Activated gamma-delta T cell treated with Interleukin-2 at 50 U/mL for 16 hours (primary cell): ENCODE measurements at regions not wholly inside any gene's neighbourhood (a gene's known extent, or its start where the extent isn't known, plus 50 kb on each side); places are given as distances from the start of the nearest gene placed in this dataset.

Experiments
- DNase-seq: peaks from one replicate; pipeline ENCODE4 v3.0.0-alpha.2; 2020

DNA sequence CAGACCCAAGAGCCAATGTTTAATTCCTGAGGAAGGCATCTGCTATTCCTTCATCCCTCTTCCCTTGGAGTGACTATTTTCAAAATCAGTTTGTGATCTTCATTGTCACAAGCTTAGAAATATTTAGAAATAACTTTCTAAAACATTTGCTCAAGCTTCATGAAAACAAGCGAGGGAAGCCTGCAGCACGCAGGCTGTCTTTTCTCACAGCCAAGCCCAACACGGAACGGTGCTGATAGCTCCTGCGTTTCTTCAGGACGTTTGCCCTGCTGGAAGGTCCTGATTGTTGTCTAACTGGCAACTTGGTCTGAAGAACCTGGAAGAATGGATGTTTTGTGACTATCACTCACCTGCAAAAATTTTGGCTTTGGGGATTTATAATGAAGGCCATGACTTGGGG, 152.5 kb downstream of the FGF9 start:
- DNase-seq: no peak

- no peak for DNase-seq
Measured at GRCh38 chr13:21823949-21824348, 153.1 kb downstream of the FGF9 start.

DNA sequence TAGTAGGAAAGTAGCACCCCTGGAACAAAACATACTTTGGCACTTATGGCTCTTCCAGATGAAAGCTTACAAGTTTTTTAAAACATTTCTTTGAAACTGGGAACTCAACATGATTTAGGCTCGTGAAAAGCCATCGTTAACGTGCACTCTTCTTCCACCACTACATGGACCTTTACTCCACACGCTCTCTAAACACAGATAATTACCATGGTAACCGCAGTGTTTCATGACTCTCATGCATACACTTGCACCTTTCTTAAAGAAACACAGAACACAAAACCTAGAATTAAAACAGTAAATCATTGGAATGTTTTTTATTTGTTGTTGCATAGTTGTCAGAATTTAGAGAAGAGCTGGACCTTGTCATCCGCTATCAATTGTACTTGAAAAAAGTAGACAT, 154.3 kb downstream of the FGF9 start:
- DNase-seq: no peak

GRCh38 chr13:21825801-21826200, 154.9 kb downstream of the FGF9 start:
- no peak for DNase-seq

- DNase-seq: no peak
Measured at GRCh38 chr13:21826214-21827015, 155.5 kb downstream of the FGF9 start.

DNA sequence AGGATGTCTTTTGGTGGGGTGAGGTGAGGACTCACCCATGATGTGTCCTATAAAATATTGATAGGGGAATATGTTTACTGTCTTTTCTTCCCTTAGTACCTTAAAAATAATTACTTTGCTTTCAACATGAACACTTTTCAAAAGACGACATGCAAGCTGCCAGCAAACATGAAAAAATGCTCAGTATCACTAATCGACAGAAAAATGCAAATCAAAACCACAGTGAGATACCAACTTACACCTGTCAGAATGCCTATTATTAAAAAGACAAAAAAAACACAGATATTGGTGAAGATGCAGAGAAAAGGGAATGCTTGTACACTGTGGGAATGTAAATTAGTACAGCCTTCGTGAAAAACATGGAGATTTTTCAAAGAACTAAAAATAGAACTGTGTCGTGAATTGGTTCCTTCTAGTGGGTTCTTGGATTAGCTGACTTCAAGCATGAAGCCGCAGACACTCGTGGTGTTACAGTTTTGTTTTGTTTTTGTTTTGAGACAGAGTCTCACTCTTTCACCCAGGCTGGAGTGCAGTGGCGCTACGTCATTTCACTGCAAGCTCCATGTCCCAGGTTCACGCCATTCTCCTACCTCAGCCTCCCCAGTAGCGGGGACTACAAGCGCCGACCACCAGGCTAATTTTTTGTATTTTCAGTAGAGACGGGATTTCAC, 160.9 kb downstream of the FGF9 start:
- no peak for DNase-seq

- no peak for DNase-seq
Measured at GRCh38 chr13:21833921-21834320, 163.0 kb downstream of the FGF9 start.

- DNase-seq: no peak
Measured at GRCh38 chr13:21834521-21834920, 163.6 kb downstream of the FGF9 start.

DNA sequence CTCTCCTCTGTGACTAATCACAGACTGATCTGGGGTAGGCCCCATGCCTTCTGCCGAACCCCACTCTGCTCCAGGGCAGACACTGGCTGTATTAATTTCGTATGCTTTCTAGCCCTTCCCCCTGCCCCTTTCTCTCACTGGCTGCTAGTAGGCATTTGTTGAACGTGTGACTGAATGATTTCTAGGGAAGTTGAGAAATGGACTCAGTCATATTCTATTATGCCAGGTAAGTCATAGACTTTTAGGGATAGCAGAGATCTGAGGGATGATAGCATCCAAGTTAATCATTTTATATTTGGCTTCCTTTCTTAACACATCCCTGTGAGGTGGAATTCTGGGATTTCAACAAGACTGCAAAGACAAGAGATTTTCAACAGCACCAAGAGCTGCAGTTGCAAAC, 166.4 kb downstream of the FGF9 start:
- DNase-seq: no peak

GRCh38 chr13:21837841-21838551, 167.1 kb downstream of the FGF9 start:
- no peak for DNase-seq

DNA sequence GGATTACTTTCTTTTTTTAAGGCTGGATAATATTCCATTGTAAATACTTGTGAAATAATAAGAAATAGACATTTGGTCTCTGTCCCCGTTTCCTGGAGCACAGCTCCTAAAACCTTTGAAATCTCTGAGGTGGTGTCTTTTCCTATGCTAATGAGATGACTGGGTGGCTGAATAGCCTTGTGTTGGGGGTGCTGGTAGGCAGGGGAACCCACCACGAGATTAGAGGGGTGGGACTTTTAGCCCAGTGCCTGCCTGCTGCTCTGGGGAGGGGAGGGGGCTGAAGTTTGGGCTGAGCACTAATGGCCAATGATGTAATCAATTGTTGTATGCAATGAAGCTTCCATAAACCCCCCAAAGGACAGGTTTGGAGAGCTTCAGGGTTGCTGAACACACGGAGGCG, 175.7 kb downstream of the FGF9 start:
- no peak for DNase-seq

- peak; percentile 6 for DNase-seq
Measured at GRCh38 chr13:21849323-21849722, 178.4 kb downstream of the FGF9 start.

- DNase-seq: no peak
Measured at GRCh38 chr13:21850013-21851006, 179.4 kb downstream of the FGF9 start.

GRCh38 chr13:21852043-21852442, 181.2 kb downstream of the FGF9 start:
- DNase-seq: no peak

DNA sequence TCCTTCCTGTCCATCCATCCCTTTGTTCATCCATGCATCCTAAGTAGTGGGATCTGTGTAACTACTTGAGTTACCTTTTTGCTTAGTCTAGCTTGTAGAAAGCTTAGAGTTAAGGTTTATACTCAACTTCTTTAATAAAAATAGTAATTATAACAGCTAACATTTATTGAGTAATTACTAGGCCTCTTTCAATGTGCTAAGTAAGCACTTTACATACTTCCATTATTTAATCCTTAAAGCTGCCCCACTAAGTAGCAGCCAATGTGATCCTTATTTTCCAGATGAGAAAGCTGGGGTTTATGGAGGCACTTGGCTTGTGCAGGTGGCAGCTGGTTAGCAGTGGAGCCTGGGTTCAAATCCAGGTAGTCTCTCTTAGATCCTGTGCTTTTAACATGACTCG, 182.9 kb downstream of the FGF9 start:
- DNase-seq: no peak

- no peak for DNase-seq
Measured at GRCh38 chr13:21868823-21869222, 197.9 kb downstream of the FGF9 start.

- no peak for DNase-seq
Measured at GRCh38 chr13:21871382-21871781, 200.5 kb downstream of the FGF9 start.

DNA sequence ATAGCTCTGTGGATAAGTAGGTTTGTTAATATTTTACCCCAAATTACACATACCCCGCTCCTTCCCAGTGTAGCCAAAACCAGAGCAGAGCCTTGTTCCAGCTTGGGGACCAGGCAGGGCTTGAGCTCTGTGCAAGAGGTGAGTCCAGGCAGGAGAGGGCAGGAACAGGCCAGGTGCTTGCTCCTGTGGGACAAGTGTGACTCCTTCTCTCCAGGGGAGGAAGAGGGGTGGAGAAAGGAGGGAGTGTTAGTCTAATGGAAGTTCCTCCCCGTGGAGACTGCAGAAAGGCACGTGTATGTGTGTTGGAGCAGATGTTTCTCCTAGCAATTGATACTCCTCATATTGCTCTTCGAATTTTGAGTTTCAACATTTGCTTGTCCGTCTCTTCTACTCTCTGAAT, 201.0 kb downstream of the FGF9 start:
- DNase-seq: no peak

- DNase-seq: no peak
Measured at GRCh38 chr13:21872795-21873194, 201.9 kb downstream of the FGF9 start.

- DNase-seq: no peak
Measured at GRCh38 chr13:21875116-21875515, 204.2 kb downstream of the FGF9 start.

- no peak for DNase-seq
Measured at GRCh38 chr13:21879263-21879914, 208.5 kb downstream of the FGF9 start.

GRCh38 chr13:21882766-21883165, 211.9 kb downstream of the FGF9 start:
- no peak for DNase-seq
